ENCODE measurements at regions not wholly inside any gene's neighbourhood (a gene's known extent, or its start where the extent isn't known, plus 50 kb on each side); places are given as distances from the start of the nearest gene placed in this dataset.

DNA sequence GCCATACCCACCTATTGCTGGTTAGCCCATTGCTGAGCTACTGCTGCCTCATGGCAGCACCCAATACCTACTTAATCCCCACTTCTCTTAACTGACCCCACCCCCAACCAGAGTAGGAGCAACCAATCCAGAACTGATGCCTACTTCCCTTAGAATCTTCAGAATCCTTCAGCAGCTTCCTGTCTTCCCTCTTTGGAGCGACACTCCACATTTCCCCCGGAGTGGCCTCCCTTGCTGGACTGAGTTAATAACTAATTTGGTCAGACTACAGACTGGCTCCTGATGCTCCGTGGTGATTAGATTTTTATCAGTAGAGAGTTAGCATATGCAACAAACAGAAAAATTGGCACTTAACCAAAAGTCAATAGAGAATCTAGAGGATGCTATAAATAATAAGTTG is 51.2 kb upstream of the UBR2 start:
- Histone ChIP-seq H3K9ac (replicated peaks; ENCODE audit: extremely low read depth, insufficient read depth, low read length) (no peak overlapping the region), H2AFZ (ENCODE audit: low read depth, low read length) (no peak overlapping the region), H3K79me2 (ENCODE audit: control insufficient read depth, insufficient read depth, low read length) (no peaks in the 10 kb centered on the region), H3K9me1 (replicated peaks; ENCODE audit: control insufficient read depth, extremely low read depth, insufficient read depth, low read length) (no peaks in the 10 kb centered on the region), H3K27ac (ENCODE audit: insufficient read depth, low read depth, low read length) (no peak overlapping the region), H3K4me1 (ENCODE audit: control insufficient read depth, extremely low read depth, insufficient read depth, low read length) (no peaks in the 10 kb centered on the region), H3K27me3 (ENCODE audit: control insufficient read depth in 2 of 2, insufficient read depth in 2 of 2, low read length in 2 of 2) (peaks cover 0 to 4% of the 10 kb centered on the region in 2 experiments), H3K4me3 (replicated peaks in 1 of 3; ENCODE audit: insufficient read depth in 1 of 3, low read depth in 1 of 3, low read length in 3 of 3) (no peak overlapping the region), H3K9me3 (replicated peaks; ENCODE audit: control insufficient read depth, insufficient read depth, low read length) (no peaks in the 10 kb centered on the region), H3K4me2 (ENCODE audit: insufficient read depth, low read length) (no peak overlapping the region), H4K20me1 (replicated peaks; ENCODE audit: control insufficient read depth, extremely low read depth, insufficient read depth, low read length) (no peaks in the 10 kb centered on the region), H3K36me3 (ENCODE audit: control insufficient read depth in 2 of 2, extremely low read depth in 1 of 2, insufficient read depth in 2 of 2, low read length in 2 of 2) (no peaks in the 10 kb centered on the region)
- TF ChIP-seq GATA2 (IDR thresholded peaks at IDR 0.05; ENCODE audit: insufficient read depth, insufficient read length, low read depth, low read length) (no peak), MYC (IDR thresholded peaks at IDR 0.05; ENCODE audit: low read depth, low read length) (no peak), JUN (IDR thresholded peaks at IDR 0.05; ENCODE audit: borderline replicate concordance, insufficient read depth, insufficient read length, low read depth) (no peak), POLR2A (IDR thresholded peaks at IDR 0.05; ENCODE audit: low read depth, low read length) (no peak), POLR2AphosphoS5 (IDR thresholded peaks at IDR 0.05; ENCODE audit: insufficient read depth, low read depth, low read length) (no peak), EZH2 (IDR thresholded peaks at IDR 0.05; ENCODE audit: borderline replicate concordance, low read depth, low read length, severe bottlenecking) (no peak), FOS (IDR thresholded peaks at IDR 0.05; ENCODE audit: borderline replicate concordance, insufficient read depth, low read length) (no peak)
- TF ChIP-seq, protein P1, sequence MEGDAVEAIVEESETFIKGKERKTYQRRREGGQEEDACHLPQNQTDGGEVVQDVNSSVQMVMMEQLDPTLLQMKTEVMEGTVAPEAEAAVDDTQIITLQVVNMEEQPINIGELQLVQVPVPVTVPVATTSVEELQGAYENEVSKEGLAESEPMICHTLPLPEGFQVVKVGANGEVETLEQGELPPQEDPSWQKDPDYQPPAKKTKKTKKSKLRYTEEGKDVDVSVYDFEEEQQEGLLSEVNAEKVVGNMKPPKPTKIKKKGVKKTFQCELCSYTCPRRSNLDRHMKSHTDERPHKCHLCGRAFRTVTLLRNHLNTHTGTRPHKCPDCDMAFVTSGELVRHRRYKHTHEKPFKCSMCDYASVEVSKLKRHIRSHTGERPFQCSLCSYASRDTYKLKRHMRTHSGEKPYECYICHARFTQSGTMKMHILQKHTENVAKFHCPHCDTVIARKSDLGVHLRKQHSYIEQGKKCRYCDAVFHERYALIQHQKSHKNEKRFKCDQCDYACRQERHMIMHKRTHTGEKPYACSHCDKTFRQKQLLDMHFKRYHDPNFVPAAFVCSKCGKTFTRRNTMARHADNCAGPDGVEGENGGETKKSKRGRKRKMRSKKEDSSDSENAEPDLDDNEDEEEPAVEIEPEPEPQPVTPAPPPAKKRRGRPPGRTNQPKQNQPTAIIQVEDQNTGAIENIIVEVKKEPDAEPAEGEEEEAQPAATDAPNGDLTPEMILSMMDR (IDR thresholded peaks at IDR 0.05; ENCODE audit: extremely low read depth in 1 of 2, insufficient read depth in 1 of 2, low read depth in 1 of 2, low read length in 2 of 2): no peak
- TF ChIP-seq, protein P2, sequence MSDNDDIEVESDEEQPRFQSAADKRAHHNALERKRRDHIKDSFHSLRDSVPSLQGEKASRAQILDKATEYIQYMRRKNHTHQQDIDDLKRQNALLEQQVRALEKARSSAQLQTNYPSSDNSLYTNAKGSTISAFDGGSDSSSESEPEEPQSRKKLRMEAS (IDR thresholded peaks at IDR 0.05; ENCODE audit: insufficient read depth, insufficient read length): no peak
- FAIRE-seq (no peak), DNase-seq (ENCODE audit: low read depth, low spot score) (no peak)
- dilution Hi-C loops (cut with MboI; ENCODE audit: extremely low pct_ligation_motif_present, low sequenced_read_pairs): no loop called here
- intact Hi-C loops (cut with micrococcal nuclease): no loop called here
- BruUV-seq (replicated peaks): no TSS peak
- ChIA-PET POLR2A (no interaction called here), CTCF (interaction anchor here (1.0 to 3.4 kb wide), 4 partner anchors 9 to 35 kb away, joined by 3 to 25 read pairs (median 4); no protein-coding TSS in a partner anchor)

Data from endothelial cell of umbilical vein (primary cell).